Upper lobe of left lung (tissue), 4 donors: ENCODE measurements at regions not wholly inside any gene's neighbourhood (a gene's known extent, or its start where the extent isn't known, plus 50 kb on each side); places are given as distances from the start of the nearest gene placed in this dataset.

ENCODE experiments used
- CTCF ChIP-seq, 6 experiments: fragments of 450-650 bp in 4 of 6; fragments of 200-600 bp in 2 of 6; sonication (generic) in 2 of 6; IDR thresholded peaks; one replicate each; pipeline ENCODE4 v1.5.1; 2016 to 2019; ENCODE audit warnings: antibody characterized with exemption in 6 of 6
- POLR2A ChIP-seq, 4 donors: fragments of 450-650 bp; IDR thresholded peaks; one replicate each; pipeline ENCODE4 v1.5.1; 2016 to 2017; ENCODE audit warnings: antibody characterized with exemption in 4 of 4, mild to moderate bottlenecking in 2 of 4
- POLR2AphosphoS5 ChIP-seq, 2 donors: sonication (generic); formaldehyde crosslinking; IDR thresholded peaks; one replicate each; pipeline ENCODE4 v1.5.1; 2017; ENCODE audit warnings: antibody characterized with exemption in 2 of 2

GRCh38 chr15:70308735-70309434 lies 211.2 kb upstream of the TLE3 start:
- no peak for TF ChIP-seq POLR2AphosphoS5 (IDR thresholded peaks at IDR 0.05)
- TF ChIP-seq CTCF (IDR thresholded peaks at IDR 0.05), result no peak
- no peak for TF ChIP-seq POLR2A (IDR thresholded peaks at IDR 0.05)
